RCC 7860 (cell line): ENCODE measurements at regions not wholly inside any gene's neighbourhood (a gene's known extent, or its start where the extent isn't known, plus 50 kb on each side); places are given as distances from the start of the nearest gene placed in this dataset.

Source experiments
- DNase-seq: peaks from one replicate; pipeline ENCODE4 v3.0.0-alpha.2; 2015; ENCODE audit warnings: low spot score
- FAIRE-seq: peaks from 2 replicates; lab custom pipeline; 2012; peaks lifted over from hg19 to GRCh38; lab: Jason Lieb, UNC

- DNase-seq (no peak), FAIRE-seq (no peak)
Observed at GRCh38 chr2:216745453-216745852, 50.1 kb upstream of the IGFBP5 start.
